ENCODE measurements at regions not wholly inside any gene's neighbourhood (a gene's known extent, or its start where the extent isn't known, plus 50 kb on each side); places are given as distances from the start of the nearest gene placed in this dataset.

DNA sequence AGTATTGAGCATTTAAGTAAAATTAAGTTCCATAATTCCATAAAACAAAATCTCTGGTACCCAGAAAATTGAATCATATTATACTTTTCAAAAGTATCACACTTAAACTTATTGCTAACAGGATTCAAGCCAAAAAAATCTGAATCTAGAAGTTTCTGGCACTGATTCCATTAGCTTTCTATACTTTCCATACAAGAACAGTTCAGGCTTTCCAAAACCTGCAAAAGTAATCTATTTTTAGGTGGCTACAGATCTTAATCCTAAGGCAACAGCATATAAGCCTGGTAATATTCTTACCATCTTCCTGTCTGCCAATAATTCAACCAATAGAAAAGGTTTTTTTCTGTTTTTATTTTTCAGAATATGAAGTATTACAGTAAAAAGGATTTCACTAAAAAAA lies 185.0 kb downstream of the CRPPA start:
- no peak overlapping the region for H3K9ac ChIP-seq (ENCODE audit: insufficient read depth in 1 of 2, low read depth in 2 of 2, low read length in 2 of 2)
- peaks cover 3% of the 10 kb centered on the region; the same call in 1 of the 3 replicates for H3K36me3 ChIP-seq (ENCODE audit: control insufficient read depth, insufficient read depth, low read length)
- no peak for ATAC-seq
- ChIA-PET CTCF (ENCODE audit: low intra/inter-chr PET ratio) (no interaction called here), POLR2A (no interaction called here)
- H2AFZ ChIP-seq (ENCODE audit: low read depth, low read length): no peak overlapping the region
- FAIRE-seq: no peak
- TF ChIP-seq, protein P1, sequence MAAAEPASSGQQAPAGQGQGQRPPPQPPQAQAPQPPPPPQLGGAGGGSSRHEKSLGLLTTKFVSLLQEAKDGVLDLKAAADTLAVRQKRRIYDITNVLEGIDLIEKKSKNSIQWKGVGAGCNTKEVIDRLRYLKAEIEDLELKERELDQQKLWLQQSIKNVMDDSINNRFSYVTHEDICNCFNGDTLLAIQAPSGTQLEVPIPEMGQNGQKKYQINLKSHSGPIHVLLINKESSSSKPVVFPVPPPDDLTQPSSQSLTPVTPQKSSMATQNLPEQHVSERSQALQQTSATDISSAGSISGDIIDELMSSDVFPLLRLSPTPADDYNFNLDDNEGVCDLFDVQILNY (CRISPR knock-in tag; IDR thresholded peaks at IDR 0.05): no peak
- TF ChIP-seq ZNF175 (CRISPR knock-in tag; IDR thresholded peaks at IDR 0.05; ENCODE audit: low read depth) (no peak), SAP30 (IDR thresholded peaks at IDR 0.05; ENCODE audit: borderline replicate concordance, insufficient read depth, low read depth, low read length, poor library complexity, severe bottlenecking) (no peak), ZNF696 (CRISPR knock-in tag; conservative IDR thresholded peaks at IDR 0.05) (no peak), CREB1 (IDR thresholded peaks at IDR 0.05) (no peak), CREB1 (CRISPR knock-in tag; IDR thresholded peaks at IDR 0.05) (no peak), RBFOX2 (IDR thresholded peaks at IDR 0.05; ENCODE audit: low read depth, low read length) (no peak), PTRF (tag; IDR thresholded peaks at IDR 0.05) (no peak), ESRRB (CRISPR knock-in tag; IDR thresholded peaks at IDR 0.05; ENCODE audit: borderline replicate concordance) (no peak), POLR2AphosphoS2 (IDR thresholded peaks at IDR 0.05; ENCODE audit: low read length) (no peak), DIDO1 (tag; IDR thresholded peaks at IDR 0.05; ENCODE audit: low read depth) (no peak), DDX20 (tag; IDR thresholded peaks at IDR 0.05; ENCODE audit: low read depth) (no peak), E2F3 (CRISPR knock-in tag; IDR thresholded peaks at IDR 0.05) (no peak)
- in situ Hi-C loops (cut with MboI) (no loop called here), intact Hi-C loops (cut with micrococcal nuclease) (no loop called here)
- H3K9me3 ChIP-seq (replicated peaks; ENCODE audit: control insufficient read depth, insufficient read depth, low read depth, low read length): peaks cover 9% of the 10 kb centered on the region
- no peaks in the 10 kb centered on the region for H3K79me2 ChIP-seq (ENCODE audit: control insufficient read depth, insufficient read depth, low read length)
- no peak for DNase-seq (ENCODE audit: extremely low read depth in 1 of 4, low spot score in 3 of 4)
- H3K9me1 ChIP-seq (ENCODE audit: control insufficient read depth, insufficient read depth, low read length): no peaks in the 10 kb centered on the region
- H3K4me3 ChIP-seq: no peak overlapping the region
- no TSS peak for BruUV-seq (replicated peaks)
- no peak overlapping the region for H3K27ac ChIP-seq (ENCODE audit: extremely low read depth, low read depth, low read length)
- no peaks in the 10 kb centered on the region for H4K20me1 ChIP-seq (replicated peaks; ENCODE audit: control insufficient read depth, insufficient read depth, low read length)
- no peak overlapping the region for H3K4me2 ChIP-seq (ENCODE audit: insufficient read depth, low read length)
- peaks cover 0 to 10% of the 10 kb centered on the region in 2 experiments; a peak in 2 of 5 replicates for H3K4me1 ChIP-seq (replicated peaks in 1 of 2; ENCODE audit: control insufficient read depth in 2 of 2, insufficient read depth in 2 of 2, low read length in 2 of 2)
- H3K27me3 ChIP-seq (ENCODE audit: control insufficient read depth in 2 of 2, insufficient read depth in 2 of 2, low read length in 2 of 2): no peaks in the 10 kb centered on the region
